ENCODE measurements at regions not wholly inside any gene's neighbourhood (a gene's known extent, or its start where the extent isn't known, plus 50 kb on each side); places are given as distances from the start of the nearest gene placed in this dataset.

- no peak overlapping the region for H2AFZ ChIP-seq (replicated peaks; ENCODE audit: low read length, poor library complexity)
- peak overlapping the region; percentile 58; the same call in 1 of the 2 replicates for H4K5ac ChIP-seq (ENCODE audit: low read depth, low read length)
- no peaks in the 10 kb centered on the region for H3K27me3 ChIP-seq (ENCODE audit: control insufficient read depth, insufficient read depth, low read length)
- H2BK20ac ChIP-seq (ENCODE audit: low read depth, low read length): peak overlapping the region; percentile 83
- H2AK5ac ChIP-seq (ENCODE audit: low read depth, low read length): peak overlapping the region; percentile 36; the same call in 1 of the 2 replicates
- H2BK5ac ChIP-seq (ENCODE audit: low read depth, low read length, poor library complexity, severe bottlenecking): peak overlapping the region; percentile 96
- peak overlapping the region; percentile 82 for H4K91ac ChIP-seq (ENCODE audit: insufficient read depth, low read depth, low read length)
- no peak overlapping the region for H3K9ac ChIP-seq (ENCODE audit: low read depth, low read length)
- DNase-seq (peak; percentile 74), ATAC-seq (ENCODE audit: low read depth) (no peak)
- H2AK9ac ChIP-seq (replicated peaks; ENCODE audit: low read depth, low read length, poor library complexity): no peak overlapping the region
- peak overlapping the region; percentile 43; the same call in 1 of the 3 replicates for H2BK15ac ChIP-seq (ENCODE audit: low read depth, low read length)
- CTCF ChIA-PET: interaction anchor here (1.3 kb wide), 1 partner anchor 10 kb away, joined by 3 read pairs; no protein-coding TSS in a partner anchor
- peak overlapping the region; percentile 41 for H3K14ac ChIP-seq (replicated peaks; ENCODE audit: low read depth, low read length)
- no peaks in the 10 kb centered on the region for H3K36me3 ChIP-seq (ENCODE audit: control insufficient read depth, insufficient read depth, low read length)
- H3K4me1 ChIP-seq (ENCODE audit: control insufficient read depth, insufficient read depth, low read length): peaks cover 28% of the 10 kb centered on the region
- peak overlapping the region; percentile 60 for H3K27ac ChIP-seq (ENCODE audit: insufficient read depth, low read length)
- peak overlapping the region; percentile 40; the same call in 1 of the 2 replicates for H3K23ac ChIP-seq (ENCODE audit: low read depth, low read length)
- no CpG with 5 or more reads among the region's 5 CpGs for WGBS, 2 experiments (ENCODE audit: extremely low coverage in 2 of 2, insufficient read length in 1 of 2)
- peak overlapping the region; percentile 82 for H2BK120ac ChIP-seq (ENCODE audit: low read depth, low read length)
- H3K56ac ChIP-seq (ENCODE audit: extremely low read depth, insufficient read depth, low read length): peak overlapping the region; percentile 30; the same call in 1 of the 2 replicates
- POLR2A ChIA-PET (ENCODE audit: unreplicated experiment): no interaction called here
- H3K4me3 ChIP-seq (ENCODE audit: insufficient read depth, low read depth, low read length): no peak overlapping the region
- BruUV-seq (replicated peaks): no TSS peak
- H3K9me1 ChIP-seq (ENCODE audit: insufficient read depth, low read length): peaks cover 9% of the 10 kb centered on the region
- H3K4me2 ChIP-seq (ENCODE audit: low read depth, low read length): peak overlapping the region; percentile 19; the same call in 1 of the 2 replicates
- H3K4ac ChIP-seq (ENCODE audit: low read depth, low read length): peak overlapping the region; percentile 83
- intact Hi-C loops (cut with micrococcal nuclease): no loop called here
- H4K8ac ChIP-seq (ENCODE audit: low read depth in 2 of 2, low read length in 2 of 2): peak overlapping the region; percentile 7 to 86; a peak in 3 of 4 replicates
- dilution Hi-C loops (cut with HindIII; ENCODE audit: low sequenced_read_pairs, unreplicated experiment): no loop called here
- H3K9me3 ChIP-seq (ENCODE audit: control insufficient read depth, insufficient read depth, low read length): no peaks in the 10 kb centered on the region
- no peak for TF ChIP-seq MXI1 (IDR thresholded peaks at IDR 0.05; ENCODE audit: borderline replicate concordance, low read depth, low read length)
- no peak for TF ChIP-seq SMC3 (IDR thresholded peaks at IDR 0.05; ENCODE audit: low read depth, low read length)
- TF ChIP-seq CEBPB (IDR thresholded peaks at IDR 0.05; ENCODE audit: low read depth, low read length): peak; percentile 93
- TF ChIP-seq RCOR1 (IDR thresholded peaks at IDR 0.05; ENCODE audit: insufficient replicate concordance, low read length): no peak
- peak; percentile 66 for TF ChIP-seq BHLHE40 (IDR thresholded peaks at IDR 0.05; ENCODE audit: low read depth, low read length)
- TF ChIP-seq CTCF (conservative IDR thresholded peaks at IDR 0.05; ENCODE audit: low read depth, low read length): no peak
- 0 out of 2 replicates have a peak, but pooled peaks have one; percentile 3 for TF ChIP-seq MAFK (IDR thresholded peaks at IDR 0.05; ENCODE audit: low read depth, low read length)
- 0 out of 4 replicates have a peak, but pooled peaks cover 0 to 5% of the 10 kb centered on the region in 2 experiments for H3K79me1 ChIP-seq (ENCODE audit: low read depth in 1 of 2, low read length in 2 of 2)
- in situ Hi-C loops (cut with MboI; ENCODE audit: low sequenced_read_pairs): no loop called here
- peak overlapping the region; percentile 95; the same call in 1 of the 2 replicates for H3K18ac ChIP-seq (ENCODE audit: low read depth, low read length)
- H4K20me1 ChIP-seq (ENCODE audit: insufficient read depth, low read length): no peaks in the 10 kb centered on the region; the same call in 1 of the 2 replicates
Observed at GRCh38 chr5:72598401-72599064, 91.3 kb upstream of the ZNF366 start.
